DND-41 (cell line): ENCODE measurements at regions not wholly inside any gene's neighbourhood (a gene's known extent, or its start where the extent isn't known, plus 50 kb on each side); places are given as distances from the start of the nearest gene placed in this dataset.

Source experiments
- CTCF ChIP-seq: IDR thresholded peaks from 2 replicates; pipeline ENCODE4 v1.5.1; 2012; ENCODE audit warnings: borderline replicate concordance, low read length, moderate library complexity, mild to moderate bottlenecking; ENCODE audit not compliant: poor library complexity, severe bottlenecking; ENCODE audit errors: extremely low read depth
- EZH2 ChIP-seq: IDR thresholded peaks from 3 replicates; pipeline ENCODE4 v1.6.1; 2012; ENCODE audit warnings: borderline replicate concordance, low read depth, mild to moderate bottlenecking, moderate library complexity, low read length, inconsistent platforms; ENCODE audit not compliant: severe bottlenecking

- no peak for TF ChIP-seq CTCF
- TF ChIP-seq EZH2 = no peak
These were observed 600.1 kb upstream of the RAB6C start for GRCh38 chr2:129379411-129379810.
